ENCODE measurements at regions not wholly inside any gene's neighbourhood (a gene's known extent, or its start where the extent isn't known, plus 50 kb on each side); places are given as distances from the start of the nearest gene placed in this dataset.
"Not testable (repeated sequence)": the region's sequence is repeated elsewhere in the genome, so short reads cannot be mapped to it uniquely, and the experiment has no call there.

GRCh38 chr4:137825505-137825904 lies 293.2 kb upstream of the PCDH18 start:
- DNase-seq = no peak

GRCh38 chr4:137823007-137823406 lies 290.7 kb upstream of the PCDH18 start:
- DNase-seq = no peak

- DNase-seq = no peak
Measured at GRCh38 chr4:137819964-137820383, 287.7 kb upstream of the PCDH18 start.

GRCh38 chr4:137812258-137812657 lies 280.0 kb upstream of the PCDH18 start:
- no peak for DNase-seq

GRCh38 chr4:137806420-137806819 lies 274.1 kb upstream of the PCDH18 start:
- DNase-seq = no peak

GRCh38 chr4:137804906-137805495 lies 272.7 kb upstream of the PCDH18 start:
- DNase-seq = no peak

GRCh38 chr4:137800861-137801260 lies 268.6 kb upstream of the PCDH18 start:
- no peak for DNase-seq

GRCh38 chr4:137794764-137795254 lies 262.5 kb upstream of the PCDH18 start:
- no peak for DNase-seq

GRCh38 chr4:137789263-137789662 lies 257.0 kb upstream of the PCDH18 start:
- not testable (repeated sequence) for DNase-seq

- DNase-seq = not testable (repeated sequence)
Measured at GRCh38 chr4:137783923-137784322, 251.6 kb upstream of the PCDH18 start.

GRCh38 chr4:137775701-137776100 lies 243.4 kb upstream of the PCDH18 start:
- DNase-seq = no peak

GRCh38 chr4:137774501-137774900 lies 242.2 kb upstream of the PCDH18 start:
- DNase-seq = no peak

GRCh38 chr4:137768881-137769280 lies 236.6 kb upstream of the PCDH18 start:
- no peak for DNase-seq

- no peak for DNase-seq
Measured at GRCh38 chr4:137768196-137768595, 235.9 kb upstream of the PCDH18 start.

GRCh38 chr4:137762591-137762990 lies 230.3 kb upstream of the PCDH18 start:
- DNase-seq = no peak

GRCh38 chr4:137754652-137755471 lies 222.6 kb upstream of the PCDH18 start:
- no peak for DNase-seq

- no peak for DNase-seq
Measured at GRCh38 chr4:137749466-137749865, 217.2 kb upstream of the PCDH18 start.

GRCh38 chr4:137748616-137749015 lies 216.3 kb upstream of the PCDH18 start:
- no peak for DNase-seq

GRCh38 chr4:137740141-137740540 lies 207.8 kb upstream of the PCDH18 start:
- DNase-seq = no peak

- DNase-seq = no peak
Measured at GRCh38 chr4:137739391-137739790, 207.1 kb upstream of the PCDH18 start.

- DNase-seq = no peak
Measured at GRCh38 chr4:137738375-137738990, 206.2 kb upstream of the PCDH18 start.

GRCh38 chr4:137735561-137736104 lies 203.3 kb upstream of the PCDH18 start:
- DNase-seq = no peak

Data from CD4-positive, alpha-beta T cell treated with Interleukin-17A for 4 hours (primary cell).